HG03039 (cell line): ENCODE measurements at regions not wholly inside any gene's neighbourhood (a gene's known extent, or its start where the extent isn't known, plus 50 kb on each side); places are given as distances from the start of the nearest gene placed in this dataset.

Experiments
- ATAC-seq: cut with Tn5 transposase; IDR thresholded peaks from one replicate; pipeline ENCODE4 v1.9.1; 2021; ENCODE audit warnings: mild to moderate bottlenecking, moderate library complexity; ENCODE audit not compliant: unreplicated experiment

GRCh38 chr12:78760906-78761305 is 103.7 kb upstream of the SYT1 start:
- ATAC-seq = no peak

- ATAC-seq = no peak
These were observed 99.7 kb upstream of the SYT1 start for GRCh38 chr12:78764913-78765312.

DNA sequence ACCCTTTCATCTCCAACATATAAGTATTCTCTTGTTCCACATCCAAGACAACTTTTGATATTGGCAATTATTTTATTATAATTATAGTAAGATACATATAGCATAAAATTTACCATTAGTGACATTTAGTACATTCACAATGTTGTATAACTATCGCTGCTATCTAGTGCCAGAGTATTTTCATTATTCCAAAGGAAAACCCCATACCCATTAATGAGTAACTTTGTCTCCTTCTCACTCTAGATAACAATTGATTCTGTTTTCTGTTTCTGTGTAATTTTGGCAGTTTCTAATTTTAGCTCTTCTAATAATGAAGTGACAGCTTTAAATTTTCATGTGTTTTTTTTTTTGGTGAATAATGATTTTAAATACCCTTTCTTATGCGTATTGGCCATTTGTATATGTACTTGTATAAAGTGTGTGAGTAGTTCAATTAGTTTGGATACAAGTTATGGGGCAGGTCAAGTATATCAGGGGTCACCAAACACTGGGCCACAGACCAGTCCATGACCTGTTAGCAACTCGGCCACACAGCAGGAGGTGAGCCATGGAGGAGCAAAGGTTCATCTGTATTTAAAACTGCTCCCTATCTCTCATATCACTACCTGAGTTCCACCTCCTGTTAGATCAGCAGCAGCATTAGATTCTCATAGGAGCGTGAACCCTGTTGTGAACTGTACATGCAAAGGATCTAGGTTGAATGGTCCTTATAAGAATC is 97.2 kb upstream of the SYT1 start:
- no peak for ATAC-seq

GRCh38 chr12:78778339-78778738 is 86.2 kb upstream of the SYT1 start:
- ATAC-seq = no peak

- ATAC-seq = no peak
These were observed 77.0 kb upstream of the SYT1 start for GRCh38 chr12:78787576-78787975.

DNA sequence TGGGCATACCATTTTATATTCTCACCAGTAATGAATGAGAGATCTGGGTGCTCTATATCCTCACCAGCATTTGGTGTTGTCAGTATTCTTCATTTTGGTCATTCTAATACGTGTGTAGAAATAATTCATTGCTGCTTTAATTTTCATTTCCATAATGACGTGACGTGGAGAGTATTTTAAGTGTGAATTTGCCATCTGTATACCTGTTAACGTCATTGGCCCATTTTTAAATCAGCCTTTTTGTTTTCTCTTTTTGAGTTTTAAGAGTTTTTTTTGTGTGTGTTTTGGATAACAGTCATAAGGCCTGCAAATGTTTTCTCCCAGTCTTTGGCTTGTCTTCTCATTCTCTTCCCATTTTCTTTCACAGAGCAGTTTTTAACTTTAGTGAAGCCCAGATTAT is 74.4 kb upstream of the SYT1 start:
- ATAC-seq = no peak

- ATAC-seq = no peak
These were observed 72.4 kb upstream of the SYT1 start for GRCh38 chr12:78792052-78792698.

DNA sequence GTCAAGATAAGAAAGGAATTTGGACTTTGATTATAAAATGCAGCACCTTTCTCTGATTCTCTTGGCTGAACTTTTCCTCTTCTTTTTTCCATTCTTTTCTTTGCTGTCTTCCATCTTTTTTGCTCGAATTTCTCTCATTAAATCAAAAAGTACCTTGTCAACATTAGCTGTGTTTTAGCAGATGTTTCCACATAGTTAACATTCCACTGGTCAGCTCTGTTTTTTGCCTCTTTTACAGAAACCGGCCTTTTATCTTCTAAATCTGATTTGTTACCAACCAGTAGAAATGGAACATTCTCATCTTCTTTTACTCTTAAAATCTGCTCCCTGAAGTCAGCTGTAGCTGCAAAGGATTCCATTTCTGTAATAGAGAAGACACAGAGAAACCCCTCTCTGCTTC is 71.1 kb upstream of the SYT1 start:
- no peak for ATAC-seq

- ATAC-seq = no peak
These were observed 70.6 kb upstream of the SYT1 start for GRCh38 chr12:78793982-78794381.

GRCh38 chr12:78795934-78796445 is 68.6 kb upstream of the SYT1 start:
- ATAC-seq = no peak

- no peak for ATAC-seq
These were observed 67.2 kb upstream of the SYT1 start for GRCh38 chr12:78797196-78797931.

DNA sequence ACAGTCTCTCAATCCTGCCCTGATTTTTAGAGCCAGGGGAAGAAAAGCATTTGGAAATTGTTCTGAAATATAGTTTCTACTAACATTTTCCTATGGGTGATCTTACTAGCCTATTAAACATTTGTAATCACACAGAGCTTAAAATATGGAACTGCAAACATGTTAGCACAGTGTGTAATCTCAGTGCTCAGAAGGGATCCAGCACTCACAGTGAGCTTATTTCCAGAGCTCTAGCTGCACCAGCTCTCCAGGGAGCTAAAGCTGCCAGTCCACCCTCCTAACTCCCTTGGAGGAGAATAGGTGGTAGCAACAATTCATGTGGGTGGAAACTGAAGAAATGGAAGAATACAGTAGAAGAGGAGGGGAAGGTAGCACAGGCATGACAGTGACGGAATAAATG is 64.9 kb upstream of the SYT1 start:
- no peak for ATAC-seq

DNA sequence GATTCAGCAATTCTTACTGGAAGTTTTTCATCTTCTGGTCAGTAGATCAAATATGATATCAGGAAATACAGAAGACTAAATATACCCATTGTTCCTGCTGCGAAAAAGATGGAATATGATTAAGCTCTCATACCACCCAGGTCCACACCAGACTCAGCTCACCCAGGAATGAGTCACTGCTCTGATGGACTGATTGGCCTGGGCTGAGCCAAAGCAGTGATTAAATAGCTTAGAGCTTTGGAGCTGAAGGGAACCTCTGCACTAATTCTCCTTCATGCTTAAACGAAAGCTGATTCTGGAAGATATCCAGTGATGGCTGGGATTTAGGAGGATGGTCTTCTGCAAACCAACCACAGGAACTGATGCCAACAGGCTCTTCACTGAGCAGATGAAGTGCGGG is 62.0 kb upstream of the SYT1 start:
- no peak for ATAC-seq

DNA sequence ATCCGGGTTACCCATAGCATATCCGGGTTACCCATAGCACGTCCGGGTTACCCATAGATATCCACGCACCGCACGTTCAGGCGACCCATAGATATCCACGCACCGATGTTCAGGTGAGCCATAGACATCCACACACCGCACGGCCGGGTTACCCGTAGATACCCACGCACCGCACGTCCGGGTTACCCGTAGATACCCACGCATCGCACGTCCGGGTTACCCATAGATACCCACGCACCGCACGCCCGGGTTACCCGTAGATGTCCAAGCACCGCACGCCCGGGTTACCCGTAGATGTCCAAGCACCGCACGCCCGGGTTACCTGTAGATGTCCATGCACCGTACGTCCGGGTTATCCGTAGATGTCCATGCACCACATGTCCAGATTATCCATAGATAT is 60.3 kb upstream of the SYT1 start:
- ATAC-seq = no peak
